GM18517 (cell line): ENCODE measurements at regions not wholly inside any gene's neighbourhood (a gene's known extent, or its start where the extent isn't known, plus 50 kb on each side); places are given as distances from the start of the nearest gene placed in this dataset.
"Not testable (repeated sequence)": the region's sequence is repeated elsewhere in the genome, so short reads cannot be mapped to it uniquely, and the experiment has no call there.

Experiments
- ATAC-seq: cut with Tn5 transposase; IDR thresholded peaks from one replicate; pipeline ENCODE4 v1.9.1; 2021; ENCODE audit warnings: mild to moderate bottlenecking, moderate library complexity; ENCODE audit not compliant: unreplicated experiment

DNA sequence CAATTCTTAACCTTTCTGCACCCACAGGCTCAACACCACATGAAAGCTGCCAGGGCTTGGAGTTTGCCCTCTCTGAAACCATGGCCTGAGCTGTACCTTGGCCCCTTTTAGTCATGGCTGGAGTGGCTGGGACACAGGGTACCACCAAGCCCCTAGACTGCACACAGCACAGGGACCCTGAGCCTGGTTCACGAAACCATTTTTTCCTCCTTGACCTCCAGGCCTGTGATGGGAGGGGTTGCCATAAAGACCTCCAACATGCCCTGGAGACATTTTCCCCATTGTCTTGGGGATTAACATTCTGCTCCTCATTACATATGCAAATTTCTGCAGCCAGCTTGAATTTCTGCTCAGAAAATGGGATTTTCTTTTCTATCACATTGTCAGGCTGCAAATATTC lies 113.4 kb downstream of the XPNPEP1 start:
- ATAC-seq: not testable (repeated sequence)

DNA sequence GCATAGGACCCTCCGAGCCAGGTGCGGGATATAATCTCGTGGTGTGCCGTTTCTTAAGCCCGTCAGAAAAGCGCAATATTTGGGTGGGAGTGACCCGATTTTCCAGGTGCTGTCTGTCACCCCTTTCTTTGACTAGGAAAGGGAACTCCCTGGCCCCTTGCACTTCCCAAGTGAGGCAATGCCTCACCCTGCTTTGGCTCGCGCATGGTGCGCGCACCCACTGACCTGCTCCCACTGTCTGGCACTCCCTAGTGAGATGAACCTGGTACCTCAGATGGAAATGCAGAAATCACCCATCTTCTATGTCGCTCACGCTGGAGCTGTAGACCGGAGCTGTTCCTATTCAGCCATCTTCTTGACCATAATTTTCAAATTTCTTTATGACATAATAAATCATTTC lies 122.1 kb downstream of the XPNPEP1 start:
- not testable (repeated sequence) for ATAC-seq

- no peak for ATAC-seq
These were observed 132.7 kb downstream of the XPNPEP1 start for GRCh38 chr10:109790647-109791046.

DNA sequence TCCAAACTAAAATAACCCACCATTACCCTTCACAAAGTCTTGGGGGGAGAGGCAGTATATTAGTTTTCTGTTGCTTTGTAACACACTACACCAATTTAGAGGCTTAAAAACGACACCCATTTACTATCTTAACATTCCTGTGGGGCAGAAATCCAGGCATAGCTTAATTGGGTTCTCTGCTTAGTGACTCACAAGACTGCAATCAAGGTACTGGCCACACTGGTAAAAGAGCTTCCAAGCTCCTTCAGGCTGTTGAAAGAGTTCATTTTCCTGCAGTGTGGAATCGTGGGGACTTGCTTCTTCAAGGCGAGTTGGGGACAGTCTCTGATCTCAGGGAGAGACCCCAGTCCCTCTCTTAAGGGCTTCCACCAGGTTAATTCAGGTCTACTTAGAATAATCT lies 139.1 kb downstream of the XPNPEP1 start:
- ATAC-seq: no peak

DNA sequence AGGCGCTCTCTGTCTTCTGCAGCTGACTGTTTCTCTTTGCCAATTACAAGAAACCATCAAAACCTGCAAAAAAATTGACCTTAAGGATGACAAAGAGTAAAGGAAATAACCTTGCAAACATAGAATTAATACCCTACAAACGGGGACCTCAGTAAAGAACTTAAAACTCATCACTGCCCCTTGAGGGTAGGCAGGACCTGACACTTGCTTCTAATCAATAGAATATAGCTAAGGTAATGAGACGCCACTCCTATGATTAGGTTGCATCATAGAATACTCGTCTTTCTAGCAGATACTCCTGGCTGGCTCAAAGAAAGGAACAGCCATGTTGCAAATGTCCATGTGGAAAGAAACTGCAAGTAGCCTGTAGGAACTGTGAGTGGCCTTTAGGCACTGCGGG lies 140.0 kb downstream of the XPNPEP1 start:
- no peak for ATAC-seq

DNA sequence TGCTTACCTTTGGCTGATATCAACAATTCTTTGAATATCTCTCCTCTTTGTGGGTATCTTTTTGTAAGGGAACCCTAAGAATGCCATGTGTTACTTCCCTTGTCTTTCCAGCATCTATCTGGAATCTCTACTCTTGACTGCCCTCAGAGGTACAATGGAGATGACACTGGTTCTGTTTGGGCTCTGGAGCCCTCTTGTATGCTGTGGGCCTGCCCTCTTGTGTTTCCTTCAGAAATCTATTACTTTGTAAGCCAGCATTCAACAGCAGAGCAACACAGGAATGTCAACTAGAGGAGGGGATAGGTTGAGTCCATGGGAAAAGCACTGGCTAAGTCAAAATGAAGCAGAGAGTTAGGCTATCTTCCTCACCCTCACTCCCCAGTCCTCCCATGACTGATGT lies 142.3 kb downstream of the XPNPEP1 start:
- ATAC-seq: no peak

GRCh38 chr10:109778993-109779392 lies 144.3 kb downstream of the XPNPEP1 start:
- ATAC-seq: no peak

DNA sequence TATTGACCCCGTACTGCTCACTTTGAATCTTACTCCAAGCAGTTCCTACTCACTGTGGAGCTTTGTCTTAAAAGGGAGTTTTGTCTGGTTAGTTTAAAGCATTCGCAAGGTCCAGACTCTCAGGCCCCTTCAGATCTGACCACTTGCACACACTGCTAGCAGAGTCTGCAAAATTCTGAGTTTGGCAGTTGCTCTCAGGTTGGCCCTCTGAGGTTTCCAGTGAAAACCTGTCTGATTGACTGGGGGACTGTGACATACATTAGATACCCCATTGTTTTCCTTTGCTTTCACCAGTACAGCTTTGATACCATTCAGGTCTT lies 149.2 kb downstream of the XPNPEP1 start:
- ATAC-seq: no peak

- no peak for ATAC-seq
These were observed 149.8 kb downstream of the XPNPEP1 start for GRCh38 chr10:109773288-109774120.

GRCh38 chr10:109770663-109771062 lies 152.6 kb downstream of the XPNPEP1 start:
- no peak for ATAC-seq

DNA sequence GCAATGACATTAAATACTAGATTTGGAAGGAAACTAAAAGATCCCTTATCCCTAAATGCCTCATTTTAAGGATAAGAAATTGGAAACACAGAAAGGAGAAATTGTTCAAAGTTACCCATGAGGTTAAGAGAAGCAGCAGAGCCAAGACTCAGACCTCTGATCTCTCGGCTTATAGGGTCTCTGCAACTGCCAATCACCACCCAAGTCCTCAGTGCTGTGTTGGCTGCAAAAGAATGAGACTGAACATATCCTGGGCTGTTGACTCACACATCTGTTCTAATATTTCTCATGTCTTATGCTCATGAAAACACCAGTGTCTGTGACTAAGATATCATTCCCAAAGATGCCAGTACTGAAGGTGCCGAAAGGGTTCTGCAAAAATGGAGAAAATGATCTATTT lies 153.3 kb downstream of the XPNPEP1 start:
- ATAC-seq: no peak

GRCh38 chr10:109765838-109766237 lies 157.5 kb downstream of the XPNPEP1 start:
- ATAC-seq: no peak

DNA sequence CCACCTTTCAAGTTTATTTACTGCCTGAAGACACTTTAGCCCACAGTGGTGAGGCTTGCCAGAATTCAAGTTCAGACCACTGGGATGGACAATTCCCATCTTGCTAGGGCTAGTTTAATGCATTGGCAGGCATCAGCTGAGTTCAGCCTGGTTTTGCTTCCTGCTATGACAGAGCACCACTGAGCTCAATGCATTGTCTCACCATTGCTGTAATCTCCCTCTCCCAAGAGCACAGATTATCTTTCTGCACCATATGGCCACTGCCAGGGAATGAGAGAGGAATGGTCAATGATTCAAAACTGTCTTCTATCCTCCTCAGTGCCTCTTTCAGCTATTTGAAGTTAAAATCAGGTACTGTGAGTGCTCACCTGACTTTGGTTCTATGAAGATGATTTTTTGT lies 160.8 kb downstream of the XPNPEP1 start:
- no peak for ATAC-seq

GRCh38 chr10:109757670-109758069 lies 165.6 kb downstream of the XPNPEP1 start:
- ATAC-seq: not testable (repeated sequence)

- ATAC-seq: no peak
These were observed 176.4 kb downstream of the XPNPEP1 start for GRCh38 chr10:109746861-109747260.

- no peak for ATAC-seq
These were observed 179.3 kb downstream of the XPNPEP1 start for GRCh38 chr10:109744020-109744419.

GRCh38 chr10:109743574-109743973 lies 179.7 kb downstream of the XPNPEP1 start:
- ATAC-seq: no peak

- no peak for ATAC-seq
These were observed 180.2 kb downstream of the XPNPEP1 start for GRCh38 chr10:109743146-109743545.

GRCh38 chr10:109741712-109742111 lies 181.6 kb downstream of the XPNPEP1 start:
- no peak for ATAC-seq

GRCh38 chr10:109740436-109740835 lies 182.9 kb downstream of the XPNPEP1 start:
- no peak for ATAC-seq

- no peak for ATAC-seq
These were observed 185.7 kb downstream of the XPNPEP1 start for GRCh38 chr10:109737626-109738025.

GRCh38 chr10:109737009-109737408 lies 186.3 kb downstream of the XPNPEP1 start:
- ATAC-seq: no peak

GRCh38 chr10:109735776-109736175 lies 187.5 kb downstream of the XPNPEP1 start:
- no peak for ATAC-seq
